ENCODE measurements at regions not wholly inside any gene's neighbourhood (a gene's known extent, or its start where the extent isn't known, plus 50 kb on each side); places are given as distances from the start of the nearest gene placed in this dataset.

- no peak for DNase-seq (ENCODE audit: low read depth, low spot score)
Observed at GRCh38 chr10:22766693-22767092, 52.3 kb upstream of the PIP4K2A start.

GRCh38 chr10:22765660-22766547 is 51.5 kb upstream of the PIP4K2A start:
- no peak for DNase-seq (ENCODE audit: low read depth, low spot score)

- DNase-seq (ENCODE audit: low read depth, low spot score), result no peak
Observed at GRCh38 chr10:22764639-22765038, 50.3 kb upstream of the PIP4K2A start.
